ENCODE measurements at regions not wholly inside any gene's neighbourhood (a gene's known extent, or its start where the extent isn't known, plus 50 kb on each side); places are given as distances from the start of the nearest gene placed in this dataset.

- no peak for TF ChIP-seq CEBPB (IDR thresholded peaks at IDR 0.05; ENCODE audit: low read depth, low read length)
- no peak for TF ChIP-seq CTCF (conservative IDR thresholded peaks at IDR 0.05; ENCODE audit: low read depth, low read length)
- no peak for TF ChIP-seq FOS (IDR thresholded peaks at IDR 0.05; ENCODE audit: low read depth, low read length)
- TF ChIP-seq POLR2A (IDR thresholded peaks at IDR 0.05; ENCODE audit: low read depth, low read length), result no peak
- no peak for TF ChIP-seq ELK1 (IDR thresholded peaks at IDR 0.05; ENCODE audit: borderline replicate concordance, low read depth, low read length)
- TF ChIP-seq USF2 (IDR thresholded peaks at IDR 0.05; ENCODE audit: low read depth, low read length), result no peak
- TF ChIP-seq MAFK (IDR thresholded peaks at IDR 0.05; ENCODE audit: low read depth, low read length), result no peak
- no peak for TF ChIP-seq RCOR1 (IDR thresholded peaks at IDR 0.05; ENCODE audit: insufficient replicate concordance, low read length)
- no peak for TF ChIP-seq NFE2L2 (IDR thresholded peaks at IDR 0.05; ENCODE audit: low read depth, low read length)
- TF ChIP-seq RAD21 (IDR thresholded peaks at IDR 0.05; ENCODE audit: low read length), result no peak
- TF ChIP-seq CHD1 (IDR thresholded peaks at IDR 0.05; ENCODE audit: low read depth, low read length), result no peak
- no peak for TF ChIP-seq SMC3 (IDR thresholded peaks at IDR 0.05; ENCODE audit: low read depth, low read length)
- no peak for TF ChIP-seq MXI1 (IDR thresholded peaks at IDR 0.05; ENCODE audit: borderline replicate concordance, low read depth, low read length)
- no peak for TF ChIP-seq MAZ (IDR thresholded peaks at IDR 0.05; ENCODE audit: borderline replicate concordance, low read depth, low read length)
Measured at GRCh38 chr13:80224468-80224867, 116.5 kb downstream of the SPRY2 start.

Data from IMR-90 (cell line).